Fibroblast of pulmonary artery (primary cell): ENCODE measurements at regions not wholly inside any gene's neighbourhood (a gene's known extent, or its start where the extent isn't known, plus 50 kb on each side); places are given as distances from the start of the nearest gene placed in this dataset.

ENCODE experiments used
- DNase-seq: peaks from one replicate; pipeline ENCODE4 v3.0.0-alpha.2; 2010; ENCODE audit warnings: low read depth
- H3K4me3 ChIP-seq: replicated peaks from 2 replicates; pipeline ENCODE4 v1.5.1; 2011; ENCODE audit warnings: low read depth, mild to moderate bottlenecking, control low read depth, low read length, moderate library complexity
- TF ChIP-seq, protein P1 (sequence below): IDR thresholded peaks from 2 replicates; pipeline ENCODE4 v1.5.1; 2011; ENCODE audit warnings: mild to moderate bottlenecking, control low read depth, low read length, inconsistent platforms; ENCODE audit errors: missing control alignments

DNA sequence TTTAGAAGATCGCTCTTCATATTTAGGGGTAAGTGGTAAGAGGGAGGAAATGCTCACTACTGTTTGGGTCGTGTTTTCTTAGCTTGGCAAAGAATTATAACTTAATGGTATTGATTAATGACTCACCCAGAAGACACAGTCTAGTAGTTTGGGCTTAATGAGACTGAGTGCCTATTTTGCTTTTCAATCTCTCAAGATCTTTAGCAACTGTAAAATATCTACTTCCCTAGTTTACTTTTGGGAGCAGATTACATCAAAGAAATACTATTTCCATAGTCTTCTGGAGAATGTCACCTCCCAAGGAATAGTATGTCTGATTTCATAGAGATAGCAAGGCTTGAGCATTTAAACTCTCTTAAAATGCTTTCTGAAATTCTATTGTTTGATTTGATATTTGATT lies 100.5 kb upstream of the SLC25A13 start:
- no peak for DNase-seq
- TF ChIP-seq, protein P1, sequence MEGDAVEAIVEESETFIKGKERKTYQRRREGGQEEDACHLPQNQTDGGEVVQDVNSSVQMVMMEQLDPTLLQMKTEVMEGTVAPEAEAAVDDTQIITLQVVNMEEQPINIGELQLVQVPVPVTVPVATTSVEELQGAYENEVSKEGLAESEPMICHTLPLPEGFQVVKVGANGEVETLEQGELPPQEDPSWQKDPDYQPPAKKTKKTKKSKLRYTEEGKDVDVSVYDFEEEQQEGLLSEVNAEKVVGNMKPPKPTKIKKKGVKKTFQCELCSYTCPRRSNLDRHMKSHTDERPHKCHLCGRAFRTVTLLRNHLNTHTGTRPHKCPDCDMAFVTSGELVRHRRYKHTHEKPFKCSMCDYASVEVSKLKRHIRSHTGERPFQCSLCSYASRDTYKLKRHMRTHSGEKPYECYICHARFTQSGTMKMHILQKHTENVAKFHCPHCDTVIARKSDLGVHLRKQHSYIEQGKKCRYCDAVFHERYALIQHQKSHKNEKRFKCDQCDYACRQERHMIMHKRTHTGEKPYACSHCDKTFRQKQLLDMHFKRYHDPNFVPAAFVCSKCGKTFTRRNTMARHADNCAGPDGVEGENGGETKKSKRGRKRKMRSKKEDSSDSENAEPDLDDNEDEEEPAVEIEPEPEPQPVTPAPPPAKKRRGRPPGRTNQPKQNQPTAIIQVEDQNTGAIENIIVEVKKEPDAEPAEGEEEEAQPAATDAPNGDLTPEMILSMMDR = no peak
- H3K4me3 ChIP-seq = no peak overlapping the region

DNA sequence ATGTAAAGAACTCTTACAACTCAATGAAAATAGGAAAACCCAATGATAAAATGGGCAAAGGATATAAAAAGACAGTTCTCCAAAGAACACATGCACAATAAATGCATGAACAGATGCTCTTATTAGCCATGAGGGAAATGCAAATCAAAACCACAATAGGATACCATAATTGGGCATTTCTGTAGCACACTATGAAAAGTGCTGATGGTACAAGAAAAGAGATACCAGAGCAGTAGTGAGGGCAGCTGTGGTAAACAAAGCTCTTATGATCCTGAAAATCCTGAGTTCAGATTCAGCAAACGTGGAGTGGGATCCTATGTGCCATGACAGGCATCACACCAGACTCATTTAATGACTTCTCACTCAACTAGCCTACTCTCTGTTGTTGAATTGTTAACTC lies 96.7 kb upstream of the SLC25A13 start:
- no peak overlapping the region for H3K4me3 ChIP-seq
- TF ChIP-seq, protein P1 = no peak
- no peak for DNase-seq

- DNase-seq = no peak
- TF ChIP-seq, protein P1 = no peak
- H3K4me3 ChIP-seq = no peak overlapping the region
Measured at GRCh38 chr7:96417784-96418183, 95.9 kb upstream of the SLC25A13 start.

- DNase-seq = no peak
- no peak overlapping the region for H3K4me3 ChIP-seq
- TF ChIP-seq, protein P1 = no peak
Measured at GRCh38 chr7:96416599-96416998, 94.7 kb upstream of the SLC25A13 start.

GRCh38 chr7:96416116-96416515 lies 94.2 kb upstream of the SLC25A13 start:
- TF ChIP-seq, protein P1 = no peak
- no peak for DNase-seq
- no peak overlapping the region for H3K4me3 ChIP-seq

- TF ChIP-seq, protein P1 = no peak
- no peak for DNase-seq
- H3K4me3 ChIP-seq = no peak overlapping the region
Measured at GRCh38 chr7:96415293-96415940, 93.5 kb upstream of the SLC25A13 start.

DNA sequence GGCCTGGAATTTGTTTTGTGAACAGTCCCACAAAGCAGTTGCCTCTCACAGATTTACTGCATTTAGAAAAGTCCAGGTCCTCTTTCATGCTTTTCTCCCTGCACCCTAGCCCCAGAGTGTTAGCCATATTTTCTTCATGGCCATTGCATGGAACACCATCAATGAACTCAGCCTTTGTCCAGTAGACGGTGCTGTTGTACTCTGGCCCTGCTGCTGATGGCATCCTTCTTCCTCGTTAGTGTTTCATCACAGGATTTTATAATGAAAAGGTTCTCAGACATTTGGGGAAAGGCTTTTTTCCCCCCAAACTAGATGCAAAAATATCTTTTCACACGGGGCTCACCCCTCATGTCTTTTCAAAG lies 93.0 kb upstream of the SLC25A13 start:
- TF ChIP-seq, protein P1 = peak; percentile 73
- H3K4me3 ChIP-seq = no peak overlapping the region
- DNase-seq = peak; percentile 41
